HG03521 (cell line): ENCODE measurements at regions not wholly inside any gene's neighbourhood (a gene's known extent, or its start where the extent isn't known, plus 50 kb on each side); places are given as distances from the start of the nearest gene placed in this dataset.
"Not testable (repeated sequence)": the region's sequence is repeated elsewhere in the genome, so short reads cannot be mapped to it uniquely, and the experiment has no call there.

Experiments used
- ATAC-seq: cut with Tn5 transposase; IDR thresholded peaks from one replicate; pipeline ENCODE4 v1.9.1; 2021; ENCODE audit warnings: mild to moderate bottlenecking, moderate library complexity; ENCODE audit not compliant: unreplicated experiment

DNA sequence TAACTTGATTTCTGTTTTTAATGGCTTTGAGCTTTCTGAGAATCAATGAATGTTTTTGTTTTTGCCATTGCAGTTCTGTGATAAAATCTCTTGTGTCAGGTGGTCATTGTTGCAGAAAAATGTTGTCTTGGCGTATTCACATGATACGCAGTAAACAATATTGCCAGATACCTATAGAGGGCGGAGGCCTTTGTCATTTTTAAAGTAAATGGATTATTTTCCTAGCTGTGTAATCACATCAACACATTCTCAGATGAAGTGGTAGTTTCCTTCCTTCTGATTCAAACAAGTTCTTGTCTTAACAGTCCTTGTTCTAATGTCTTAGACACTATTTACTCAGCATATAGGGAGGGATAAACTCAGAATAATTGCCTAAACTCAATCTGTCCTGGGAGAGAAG lies 109.9 kb upstream of the DAB2 start:
- no peak for ATAC-seq

DNA sequence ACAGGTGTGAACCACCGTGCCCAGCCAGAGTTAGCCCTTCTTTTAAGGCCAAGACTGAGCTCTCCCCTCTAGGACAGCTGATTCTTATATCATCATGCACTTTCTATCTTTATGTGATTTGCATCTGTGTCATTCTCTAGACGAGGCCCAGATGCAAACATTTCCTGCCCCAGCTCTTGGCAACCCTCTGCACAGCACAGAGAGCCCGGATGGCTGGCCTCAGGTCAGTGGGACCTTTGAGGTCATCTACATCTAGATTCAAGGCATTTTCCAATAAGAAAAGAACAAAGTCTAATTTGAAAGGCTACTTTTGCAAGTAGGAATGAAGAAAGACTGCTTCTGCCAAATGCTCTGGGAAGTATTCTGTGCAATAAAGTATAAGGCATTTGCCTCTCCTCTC lies 109.0 kb upstream of the DAB2 start:
- ATAC-seq, result no peak

DNA sequence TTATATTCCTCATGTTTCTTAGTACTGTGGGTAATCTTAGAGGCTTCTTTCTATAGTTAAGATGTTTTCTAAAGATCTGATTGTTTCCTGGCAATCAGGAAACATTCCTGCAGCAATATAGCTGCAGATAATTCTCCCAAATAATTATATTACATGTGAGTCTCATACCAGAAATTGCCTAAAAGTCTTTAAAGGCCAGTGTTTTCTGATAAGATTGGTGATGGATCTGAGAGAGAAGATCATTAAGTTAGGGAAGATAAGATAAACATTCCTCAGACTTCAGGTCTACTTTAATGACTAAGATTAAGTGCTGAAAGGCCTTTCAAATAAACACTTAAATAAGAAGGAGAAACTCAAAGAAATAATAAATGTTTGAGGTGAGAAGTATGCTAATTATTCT lies 107.7 kb upstream of the DAB2 start:
- no peak for ATAC-seq

DNA sequence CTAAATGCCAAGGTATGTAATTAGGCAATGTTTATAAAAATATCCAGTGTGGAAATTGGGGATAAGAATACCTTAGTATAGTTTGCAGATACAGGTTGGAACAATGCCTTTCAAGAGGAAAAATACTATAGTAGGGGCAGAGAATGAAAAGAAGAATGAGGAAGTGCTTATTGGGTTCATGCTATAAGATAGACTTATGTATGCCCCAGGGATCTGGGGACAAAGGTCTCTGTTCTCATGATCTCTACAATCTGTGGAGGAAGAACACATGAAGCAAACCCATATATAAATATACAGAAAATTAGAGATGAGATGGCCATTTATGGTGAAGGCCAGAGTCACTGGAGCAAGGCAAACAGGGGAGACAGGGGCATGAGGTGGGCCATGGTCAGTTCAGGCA lies 106.5 kb upstream of the DAB2 start:
- no peak for ATAC-seq

DNA sequence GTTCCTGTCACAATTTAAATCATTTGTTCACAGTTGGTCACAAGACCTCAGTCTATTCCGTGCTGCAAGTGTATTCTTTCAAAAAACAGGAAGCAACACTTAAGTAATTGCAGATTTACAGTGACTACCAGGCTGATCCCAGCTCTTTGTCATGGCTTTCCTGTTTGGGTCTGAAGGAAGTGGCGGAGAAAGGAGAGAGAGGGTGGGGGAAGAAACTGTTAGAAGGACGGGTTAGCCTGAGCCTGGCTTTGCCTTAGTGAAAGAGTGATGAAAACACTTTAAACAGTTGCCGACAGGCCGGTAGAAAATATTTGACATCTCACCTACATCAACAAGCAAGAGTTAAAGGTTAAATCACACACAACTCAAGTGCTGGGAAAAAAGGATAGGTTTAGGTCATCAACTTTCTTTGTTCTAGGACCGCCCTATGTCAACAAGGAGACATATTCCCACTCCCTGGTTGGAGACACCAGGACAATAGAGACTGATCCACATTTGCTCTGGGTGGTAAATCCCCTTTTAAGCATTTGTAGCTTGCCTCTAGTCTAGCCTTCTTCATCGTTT lies 102.2 kb upstream of the DAB2 start:
- ATAC-seq, result no peak

DNA sequence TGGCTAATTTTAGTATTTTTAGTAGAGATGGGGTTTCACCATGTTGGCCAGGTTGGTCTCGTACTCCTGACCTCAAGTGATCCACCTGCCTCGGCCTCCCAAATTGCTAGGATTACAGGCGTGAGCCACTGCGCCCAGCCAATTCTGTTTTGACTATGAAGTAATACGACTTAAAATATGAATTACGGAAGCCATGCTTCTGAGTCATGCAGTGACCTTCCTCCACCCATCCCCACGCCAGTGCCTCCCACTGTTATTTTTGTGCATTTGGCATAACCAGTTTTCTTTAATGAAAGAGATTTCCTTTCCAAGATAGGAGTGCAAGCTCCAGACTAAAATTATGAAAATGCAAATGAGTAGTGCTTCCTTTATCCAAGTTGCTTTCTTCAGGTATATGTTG lies 101.0 kb upstream of the DAB2 start:
- not testable (repeated sequence) for ATAC-seq

DNA sequence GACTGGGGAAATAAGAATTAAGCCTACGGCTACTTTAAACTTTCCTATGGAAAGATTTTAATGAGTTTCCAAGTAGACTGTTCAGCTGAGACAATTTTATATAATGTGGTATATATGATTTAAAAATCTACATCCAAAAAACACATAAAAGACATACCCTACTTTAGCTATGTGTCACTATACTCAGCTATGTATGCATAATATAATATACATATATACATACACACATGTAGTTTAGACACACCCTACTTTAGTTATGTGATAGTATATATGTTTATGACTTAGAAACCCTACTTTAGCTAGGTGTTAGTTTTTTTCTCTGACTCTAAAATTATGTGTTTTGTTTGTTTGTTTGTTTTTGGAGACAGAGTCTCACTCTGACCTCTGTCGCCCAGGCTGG lies 100.5 kb upstream of the DAB2 start:
- ATAC-seq, result no peak

DNA sequence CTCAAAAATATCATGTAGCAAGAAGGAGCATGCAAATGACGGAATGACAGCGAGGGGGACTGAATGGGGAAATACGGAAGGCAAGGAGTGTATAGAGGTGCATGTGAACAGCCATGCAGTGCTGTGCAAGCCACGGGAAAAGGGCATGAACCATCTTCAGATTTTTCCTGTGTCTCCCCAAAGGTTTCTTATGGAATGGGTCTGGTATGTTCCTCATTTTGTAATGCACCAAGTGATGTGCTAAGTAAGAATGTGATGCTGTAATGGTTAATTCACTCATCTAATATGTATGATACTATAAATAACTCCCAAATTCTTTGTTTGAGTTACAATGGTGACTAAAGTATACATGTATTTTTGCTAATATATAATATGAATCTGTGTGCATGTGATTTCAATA lies 99.0 kb upstream of the DAB2 start:
- ATAC-seq, result no peak

DNA sequence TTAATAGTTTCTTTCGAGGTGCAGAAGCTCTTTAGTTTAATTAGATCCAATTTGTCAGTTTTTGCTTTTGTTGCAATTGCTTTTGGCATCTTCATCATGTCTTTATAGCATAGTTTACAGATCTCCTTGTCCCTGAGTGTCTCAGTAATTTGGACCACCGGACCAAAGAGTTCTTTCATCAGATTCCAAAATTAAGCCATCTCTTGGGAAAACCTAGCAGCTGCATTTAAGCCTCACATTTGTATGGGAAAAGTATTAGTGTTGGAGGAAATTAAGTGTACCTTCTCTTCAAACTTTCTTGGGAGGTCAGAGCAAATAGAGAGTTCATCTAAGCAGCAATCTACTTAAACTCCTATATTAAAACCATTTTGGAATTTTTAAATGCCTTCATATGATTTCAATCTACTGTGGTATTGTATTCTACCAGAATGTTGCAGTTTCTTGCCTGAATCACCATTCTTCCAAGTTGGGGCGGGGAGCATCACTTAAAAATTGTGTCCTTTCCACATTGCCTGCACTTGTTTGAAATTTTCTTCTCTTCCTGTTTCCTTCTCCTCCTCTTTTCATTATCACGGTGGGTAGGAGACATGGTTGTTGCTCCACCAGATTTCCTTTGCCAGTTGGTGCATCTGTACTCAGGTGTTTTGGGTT lies 97.3 kb upstream of the DAB2 start:
- ATAC-seq, result no peak

DNA sequence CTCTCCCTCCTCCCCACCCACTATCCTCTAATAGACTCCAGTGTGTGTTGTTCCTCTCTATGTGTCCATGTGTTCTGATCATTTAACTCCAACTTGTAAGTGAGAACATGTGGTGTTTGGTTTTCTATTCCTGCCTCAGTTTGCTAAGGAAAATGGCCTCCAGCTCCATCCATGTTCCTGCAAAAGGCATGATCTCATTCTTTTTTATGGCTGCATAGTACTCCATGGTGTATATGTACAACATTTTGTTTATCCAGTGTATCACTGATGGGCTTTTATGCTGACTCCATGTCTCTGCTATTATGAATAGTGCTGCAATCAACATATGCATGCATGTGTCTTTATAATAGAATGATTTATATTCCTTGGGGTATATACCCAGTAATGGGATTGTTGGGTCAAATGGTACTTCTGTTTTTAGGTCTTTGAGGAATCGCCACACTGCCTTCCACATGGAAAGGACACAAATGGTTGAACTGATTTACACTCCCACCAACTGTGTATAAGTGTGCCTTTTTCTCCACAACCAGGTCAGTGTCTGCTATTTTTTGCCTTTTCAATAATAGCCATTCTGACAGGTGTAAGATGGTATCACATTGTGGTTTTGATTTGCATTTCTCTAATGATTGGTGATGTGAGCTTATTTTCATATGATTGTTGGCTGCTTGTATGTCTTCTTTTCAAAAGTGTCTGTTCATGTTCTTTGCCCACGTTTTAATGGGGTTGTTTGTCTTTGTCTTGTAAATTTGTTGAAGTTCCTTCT lies 96.5 kb upstream of the DAB2 start:
- ATAC-seq, result no peak

DNA sequence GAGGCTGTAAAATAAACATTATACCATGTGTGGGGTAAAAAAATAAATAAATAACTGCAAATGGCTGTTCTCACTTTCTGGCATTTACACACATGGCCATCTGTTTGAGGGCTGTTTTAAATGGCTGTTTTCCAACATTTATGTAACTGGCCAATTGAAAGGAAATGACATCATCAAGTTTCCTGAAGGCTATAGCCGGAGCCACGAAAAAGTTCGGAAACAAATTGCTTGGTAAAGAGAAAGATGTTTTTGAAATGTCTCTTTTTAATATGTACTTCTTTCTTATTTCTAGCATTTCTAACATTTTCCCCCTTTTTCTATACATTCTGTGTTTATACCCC lies 95.4 kb upstream of the DAB2 start:
- ATAC-seq, result no peak

DNA sequence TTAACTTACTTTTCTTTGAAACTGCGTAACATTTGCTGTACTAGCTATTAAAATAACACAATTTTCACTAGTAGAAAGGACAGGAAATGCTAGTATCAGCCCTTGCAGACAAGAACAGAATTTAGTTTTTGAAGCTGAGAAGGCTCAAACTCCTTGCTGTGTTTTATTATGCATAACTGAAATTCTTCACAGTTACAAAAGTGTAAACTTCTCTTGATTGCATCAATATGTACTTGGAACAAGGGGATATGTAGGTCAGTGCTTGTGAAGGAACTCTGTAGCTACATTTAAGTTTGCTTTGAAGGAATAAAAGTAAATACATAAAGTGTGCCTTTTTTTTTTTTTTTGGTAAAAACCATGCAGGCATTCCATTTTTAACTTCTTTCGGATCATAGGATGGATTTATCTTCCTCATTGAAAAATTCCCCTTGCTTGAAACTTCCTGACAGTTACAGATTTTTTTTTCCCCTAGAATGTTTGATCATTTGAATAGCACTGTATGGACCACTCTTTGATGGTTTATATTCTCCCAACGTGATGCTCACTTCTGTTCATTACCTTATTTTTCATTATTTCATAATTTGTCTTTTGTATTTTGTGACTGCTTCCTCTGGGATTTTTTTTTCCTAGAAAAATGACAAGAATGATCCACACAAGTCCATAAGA lies 94.9 kb upstream of the DAB2 start:
- no peak for ATAC-seq

DNA sequence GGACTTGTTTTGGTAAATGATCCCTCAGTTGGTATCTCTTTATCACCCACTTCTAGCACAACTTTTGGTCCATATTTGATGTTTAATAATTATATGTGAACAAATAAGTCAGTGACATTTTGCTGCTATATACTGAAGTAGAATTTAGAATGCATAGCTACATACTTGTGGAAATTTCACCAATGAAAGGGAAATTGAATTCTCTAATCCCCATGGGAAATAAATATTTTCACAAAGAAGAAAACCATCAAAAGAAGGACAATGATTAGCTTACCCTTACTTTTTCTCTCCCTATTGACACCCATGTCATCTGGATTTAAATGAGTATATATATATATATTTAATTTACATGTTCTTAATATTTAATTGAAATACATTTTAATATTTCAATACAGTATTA lies 94.3 kb upstream of the DAB2 start:
- ATAC-seq, result no peak

DNA sequence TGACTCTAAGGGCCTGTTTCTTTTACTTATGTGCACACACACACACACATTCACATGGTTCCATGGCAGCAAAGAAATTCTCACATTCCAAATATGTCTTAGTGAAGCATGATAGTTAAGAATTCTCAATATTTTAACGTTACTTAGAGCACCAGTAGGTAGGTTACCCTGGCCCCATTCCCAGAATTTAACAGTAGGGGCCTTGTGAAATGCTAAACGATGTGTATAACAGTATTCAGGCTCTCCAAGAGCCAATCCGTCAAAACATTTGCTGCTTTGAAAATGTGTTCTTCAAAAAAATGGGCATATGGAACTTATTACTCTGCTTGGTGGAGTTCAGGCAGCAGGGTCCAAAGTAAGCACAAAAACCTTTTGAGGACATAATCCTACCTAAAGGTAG lies 93.7 kb upstream of the DAB2 start:
- ATAC-seq, result no peak

DNA sequence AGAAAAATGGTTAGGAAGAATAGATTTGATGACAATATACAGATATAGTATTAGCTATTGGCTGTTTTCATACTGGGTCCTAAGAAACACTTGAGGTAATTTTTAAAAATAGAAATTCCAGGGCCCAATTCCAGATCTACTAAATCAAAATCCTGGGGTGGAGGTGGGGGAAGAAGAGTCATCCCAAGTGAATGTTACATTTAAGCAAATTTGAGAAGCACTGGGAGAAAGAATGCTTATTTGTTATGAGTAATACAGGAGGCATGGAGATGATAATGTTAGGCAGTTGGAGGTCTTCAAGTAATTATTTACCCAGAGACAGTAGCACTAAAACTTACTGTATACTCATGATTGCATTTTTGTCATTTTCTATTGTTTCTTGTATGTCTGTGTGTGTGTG lies 93.0 kb upstream of the DAB2 start:
- ATAC-seq, result no peak

DNA sequence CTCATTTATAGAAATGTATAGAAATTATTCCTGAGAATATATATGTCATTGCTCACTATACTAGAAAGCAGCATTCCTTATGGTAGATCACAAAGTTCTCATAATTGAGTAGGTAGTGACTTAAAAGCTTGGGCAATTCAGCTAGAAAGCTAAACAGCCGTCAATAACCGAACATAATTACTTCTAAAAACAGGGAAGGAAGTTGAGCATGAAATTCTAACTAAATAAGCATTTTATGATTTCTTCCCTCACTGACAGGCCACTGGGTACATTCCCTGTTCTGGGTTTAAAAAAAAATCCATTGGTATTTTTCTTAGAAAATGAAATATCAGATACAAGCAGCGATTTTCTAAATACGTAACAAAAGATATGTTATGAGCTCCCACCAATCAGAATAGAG lies 91.1 kb upstream of the DAB2 start:
- no peak for ATAC-seq

DNA sequence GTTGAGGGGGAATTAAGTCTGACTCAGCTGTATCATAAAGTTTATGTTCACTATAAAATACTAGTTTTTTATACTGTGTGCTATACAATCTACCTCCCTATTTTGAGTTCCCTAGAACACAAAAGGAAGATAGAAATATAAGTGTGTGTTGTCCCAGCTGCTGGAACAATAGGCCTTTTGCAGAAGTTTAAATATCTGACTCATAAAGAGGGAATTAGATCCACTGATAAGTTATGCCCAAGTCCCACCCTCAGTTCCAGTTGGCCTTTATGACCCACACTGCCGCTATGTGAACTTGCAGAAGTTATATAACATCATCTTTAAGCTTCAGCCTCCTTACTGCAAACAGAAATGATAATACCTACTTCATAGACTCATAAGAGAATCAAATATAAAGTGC lies 88.5 kb upstream of the DAB2 start:
- ATAC-seq, result no peak

DNA sequence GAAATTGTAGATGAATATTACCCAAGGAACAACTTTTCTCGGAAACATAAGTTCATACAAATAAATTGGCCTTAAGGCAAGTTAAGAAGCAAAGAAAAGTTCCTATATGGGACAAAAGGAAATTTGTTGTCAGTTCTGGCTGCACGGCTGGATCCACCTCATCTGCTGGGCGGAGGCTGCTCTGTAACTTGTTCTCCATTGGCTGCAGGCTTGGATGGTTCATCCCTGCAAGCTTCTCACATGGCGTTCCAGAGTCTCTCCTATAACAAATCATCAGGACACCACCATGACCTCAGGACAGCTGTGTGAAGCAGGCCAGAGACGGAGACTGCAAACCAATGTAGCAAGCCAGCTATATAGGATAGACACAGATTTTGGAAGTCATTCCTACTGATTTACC lies 81.4 kb upstream of the DAB2 start:
- ATAC-seq, result no peak

DNA sequence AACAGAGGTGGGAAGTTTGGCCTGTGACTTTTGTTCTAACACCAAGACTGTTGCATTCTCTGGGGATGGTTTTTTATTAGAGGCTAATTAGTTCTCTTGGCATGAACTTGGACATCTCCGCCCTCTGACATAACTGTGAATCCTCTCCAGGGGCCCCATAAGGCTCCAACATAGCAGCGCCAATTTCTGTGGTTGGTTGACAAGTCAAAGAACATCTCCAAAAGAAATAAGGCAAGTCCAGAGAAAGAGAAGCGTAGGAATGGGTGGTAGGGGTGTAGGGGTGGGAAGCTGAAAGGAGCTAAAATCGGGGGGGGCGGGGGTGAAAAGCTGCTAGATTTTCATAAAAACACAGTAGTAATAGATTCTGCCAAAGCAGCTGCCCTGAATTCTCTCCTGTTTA lies 81.0 kb upstream of the DAB2 start:
- ATAC-seq, result no peak

DNA sequence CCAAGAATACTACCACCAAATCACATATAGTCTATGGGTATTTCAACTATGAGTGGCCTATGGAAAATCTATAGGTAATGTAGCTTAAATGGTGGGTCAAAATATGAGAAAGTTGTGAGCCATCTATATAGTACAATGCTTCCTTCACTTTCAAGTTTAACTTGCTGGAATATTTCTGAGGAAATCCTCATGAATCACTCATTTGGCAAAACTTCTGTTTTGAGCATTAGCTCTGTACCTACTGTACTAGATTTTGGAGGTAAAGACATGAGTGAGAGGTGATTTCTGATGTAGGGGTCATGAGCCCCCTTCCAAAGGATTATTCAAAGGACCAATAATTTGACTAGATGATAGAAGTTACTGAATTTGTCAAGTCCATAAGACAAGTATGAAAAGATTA lies 80.6 kb upstream of the DAB2 start:
- ATAC-seq, result no peak

DNA sequence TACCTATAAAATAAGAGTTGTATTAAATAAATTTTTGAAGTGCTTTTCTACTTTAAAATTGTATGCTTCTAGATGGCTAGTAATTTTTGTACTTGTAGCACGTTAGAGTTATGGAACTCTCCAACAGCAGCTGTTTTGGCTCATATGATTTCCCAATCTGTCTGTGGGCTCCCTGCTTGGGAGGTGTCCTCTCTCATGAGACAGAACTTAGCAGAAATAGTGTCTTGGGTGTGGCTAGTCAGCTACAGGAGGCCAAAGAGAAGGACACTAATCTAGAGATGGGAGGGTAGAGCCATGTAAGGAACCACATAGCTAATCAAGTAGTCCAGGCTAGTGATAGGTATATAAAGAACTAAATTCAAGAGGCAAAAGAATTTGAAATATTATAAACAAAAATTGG lies 78.4 kb upstream of the DAB2 start:
- no peak for ATAC-seq

DNA sequence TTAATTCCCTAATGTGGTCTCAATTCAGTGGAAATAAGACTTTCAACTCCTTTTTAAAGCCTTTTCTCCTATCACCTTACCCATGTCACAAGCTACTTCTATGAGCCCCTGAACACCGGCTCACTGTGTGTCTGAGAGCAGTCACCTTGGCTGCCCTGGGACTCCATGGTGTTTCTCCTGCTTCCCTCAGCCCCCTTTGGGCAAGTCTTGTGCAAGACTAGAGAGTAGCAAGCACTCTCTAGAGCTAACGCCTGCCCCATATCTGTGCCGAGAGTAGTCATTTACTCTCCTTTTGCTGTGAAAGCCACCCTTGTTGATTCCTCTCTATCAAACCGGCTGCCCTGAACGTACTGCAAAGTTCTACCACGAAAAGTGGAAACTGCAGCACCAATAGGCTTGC lies 77.9 kb upstream of the DAB2 start:
- ATAC-seq, result no peak
